ENCODE measurements at regions not wholly inside any gene's neighbourhood (a gene's known extent, or its start where the extent isn't known, plus 50 kb on each side); places are given as distances from the start of the nearest gene placed in this dataset.

DNA sequence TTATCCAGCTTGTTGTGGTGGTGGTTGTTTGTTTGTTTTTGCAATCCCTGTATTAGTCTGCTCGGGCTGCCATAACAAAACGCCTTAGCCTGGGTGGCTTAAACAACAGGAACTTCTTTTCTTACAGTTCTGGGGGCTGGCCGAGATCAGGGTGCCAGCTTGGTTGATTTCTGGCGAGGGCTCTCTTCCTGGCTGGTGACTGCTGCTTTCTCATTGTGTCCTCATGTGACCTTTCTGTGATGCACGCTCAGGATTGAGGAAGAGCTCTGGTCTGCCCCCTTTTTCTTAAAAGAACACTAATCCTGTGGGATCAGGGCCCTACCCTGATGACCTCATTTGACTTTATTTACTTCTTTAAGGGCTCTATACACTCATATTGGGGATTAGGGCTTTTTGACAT lies 107.1 kb upstream of the NRP1 start:
- Histone ChIP-seq H3K36me3 (ENCODE audit: low read depth, missing control alignments) (no peaks in the 10 kb centered on the region), H3K4me3 (no peak overlapping the region), H3K9me3 (no peaks in the 10 kb centered on the region), H3K27ac (no peak overlapping the region), H3K4me1 (no peaks in the 10 kb centered on the region), H3K27me3 (no peaks in the 10 kb centered on the region)
- DNase-seq, result no peak
- intact Hi-C loops (cut with DNase I; ENCODE audit: low total_unique reads), result no loop called here
- WGBS, 2 donors, result 71 to 83% methylated on average over 4 to 5 of the region's 5 CpGs
- TF ChIP-seq POLR2A (IDR thresholded peaks at IDR 0.05) (no peak), CTCF (IDR thresholded peaks at IDR 0.05) (no peak)

- TF ChIP-seq CTCF (IDR thresholded peaks at IDR 0.05), result no peak
- TF ChIP-seq POLR2A (IDR thresholded peaks at IDR 0.05), result no peak
- no peaks in the 10 kb centered on the region for H3K4me1 ChIP-seq
- no peak overlapping the region for H3K27ac ChIP-seq
- no peaks in the 10 kb centered on the region for H3K36me3 ChIP-seq (ENCODE audit: low read depth, missing control alignments)
- no peaks in the 10 kb centered on the region for H3K27me3 ChIP-seq
- 67 to 72% methylated on average over 4 of the region's 4 CpGs for WGBS, 2 donors
- H3K4me3 ChIP-seq, result no peak overlapping the region
- H3K9me3 ChIP-seq, result no peaks in the 10 kb centered on the region
- intact Hi-C loops (cut with DNase I; ENCODE audit: low total_unique reads), result no loop called here
- DNase-seq, result no peak
These were observed 100.5 kb upstream of the NRP1 start for GRCh38 chr10:33434933-33435332.

GRCh38 chr10:33428682-33429081 lies 94.2 kb upstream of the NRP1 start:
- intact Hi-C loops (cut with DNase I; ENCODE audit: low total_unique reads), result no loop called here
- H3K36me3 ChIP-seq (ENCODE audit: low read depth, missing control alignments), result no peaks in the 10 kb centered on the region
- TF ChIP-seq CTCF (IDR thresholded peaks at IDR 0.05) (no peak), POLR2A (IDR thresholded peaks at IDR 0.05) (no peak)
- no peaks in the 10 kb centered on the region for H3K27me3 ChIP-seq
- no peak for DNase-seq
- no peak overlapping the region for H3K4me3 ChIP-seq
- WGBS, 2 donors, result 84 to 85% methylated on average over 4 of the region's 4 CpGs
- H3K27ac ChIP-seq, result no peak overlapping the region
- no peaks in the 10 kb centered on the region for H3K9me3 ChIP-seq
- H3K4me1 ChIP-seq, result no peaks in the 10 kb centered on the region

GRCh38 chr10:33423154-33423529 lies 88.7 kb upstream of the NRP1 start:
- intact Hi-C loops (cut with DNase I; ENCODE audit: low total_unique reads), result no loop called here

More at GRCh38 chr10:33423154-33423529, 88.7 kb upstream of the NRP1 start:
- Histone ChIP-seq H3K4me3 (no peak overlapping the region), H3K27me3 (no peaks in the 10 kb centered on the region), H3K9me3 (no peaks in the 10 kb centered on the region), H3K27ac (no peak overlapping the region), H3K4me1 (no peaks in the 10 kb centered on the region), H3K36me3 (ENCODE audit: low read depth, missing control alignments) (no peaks in the 10 kb centered on the region)
- TF ChIP-seq CTCF (IDR thresholded peaks at IDR 0.05) (no peak), POLR2A (IDR thresholded peaks at IDR 0.05) (no peak)
- 45 to 65% methylated on average over 5 of the region's 5 CpGs for WGBS, 2 donors
- no peak for DNase-seq
